T1000 (cell line): ENCODE measurements at regions not wholly inside any gene's neighbourhood (a gene's known extent, or its start where the extent isn't known, plus 50 kb on each side); places are given as distances from the start of the nearest gene placed in this dataset.
"Not testable (repeated sequence)": the region's sequence is repeated elsewhere in the genome, so short reads cannot be mapped to it uniquely, and the experiment has no call there.

ENCODE experiments used
- DNase-seq: peaks from one replicate; lab custom pipeline; 2025; ENCODE audit warnings: mixed read lengths; lab: John Stamatoyannopoulos, UW

- no peak for DNase-seq
Measured at GRCh38 chr2:21194147-21194546, 70.4 kb downstream of the TDRD15 start.

GRCh38 chr2:21194858-21195271 is 71.1 kb downstream of the TDRD15 start:
- no peak for DNase-seq

GRCh38 chr2:21195326-21195725 is 71.6 kb downstream of the TDRD15 start:
- DNase-seq = no peak

GRCh38 chr2:21198637-21199036 is 74.9 kb downstream of the TDRD15 start:
- no peak for DNase-seq

GRCh38 chr2:21203976-21204375 is 80.2 kb downstream of the TDRD15 start:
- no peak for DNase-seq

- DNase-seq = not testable (repeated sequence)
Measured at GRCh38 chr2:21214085-21214484, 90.3 kb downstream of the TDRD15 start.

- DNase-seq = no peak
Measured at GRCh38 chr2:21217442-21217841, 93.7 kb downstream of the TDRD15 start.

GRCh38 chr2:21220930-21221329 is 97.2 kb downstream of the TDRD15 start:
- no peak for DNase-seq

GRCh38 chr2:21223618-21224017 is 99.8 kb downstream of the TDRD15 start:
- no peak for DNase-seq

- DNase-seq = no peak
Measured at GRCh38 chr2:21228041-21228895, 104.5 kb downstream of the TDRD15 start.

GRCh38 chr2:21229302-21229701 is 105.5 kb downstream of the TDRD15 start:
- DNase-seq = no peak

GRCh38 chr2:21230140-21230539 is 106.4 kb downstream of the TDRD15 start:
- DNase-seq = no peak

- no peak for DNase-seq
Measured at GRCh38 chr2:21231985-21232384, 108.2 kb downstream of the TDRD15 start.

GRCh38 chr2:21233194-21233593 is 109.4 kb downstream of the TDRD15 start:
- no peak for DNase-seq

GRCh38 chr2:21234001-21234400 is 110.2 kb downstream of the TDRD15 start:
- no peak for DNase-seq

- no peak for DNase-seq
Measured at GRCh38 chr2:21234464-21235120, 110.8 kb downstream of the TDRD15 start.

GRCh38 chr2:21239749-21240148 is 116.0 kb downstream of the TDRD15 start:
- not testable (repeated sequence) for DNase-seq

GRCh38 chr2:21244161-21244560 is 120.4 kb downstream of the TDRD15 start:
- DNase-seq = no peak

- DNase-seq = no peak
Measured at GRCh38 chr2:21245565-21245964, 121.8 kb downstream of the TDRD15 start.

- DNase-seq = no peak
Measured at GRCh38 chr2:21249367-21249766, 125.6 kb downstream of the TDRD15 start.

- DNase-seq = no peak
Measured at GRCh38 chr2:21250673-21251072, 126.9 kb downstream of the TDRD15 start.

- no peak for DNase-seq
Measured at GRCh38 chr2:21251216-21251980, 127.6 kb downstream of the TDRD15 start.
